Trophoblast cell (in vitro differentiated cells and primary cell): ENCODE measurements at regions not wholly inside any gene's neighbourhood (a gene's known extent, or its start where the extent isn't known, plus 50 kb on each side); places are given as distances from the start of the nearest gene placed in this dataset.

Experiments used
- DNase-seq, 2 donors: peaks; one replicate each; pipeline ENCODE4 v3.0.0-alpha.2; 2016
- H2AFZ ChIP-seq: 2 replicates; pipeline ENCODE4 v1.6.1; 2013; ENCODE audit warnings: low read length, moderate library complexity, mild to moderate bottlenecking; ENCODE audit not compliant: insufficient read depth, poor library complexity
- H2AK5ac ChIP-seq: 2 replicates; pipeline ENCODE4 v1.6.1; 2013; ENCODE audit warnings: mild to moderate bottlenecking, low read length
- H2BK120ac ChIP-seq: 2 replicates; pipeline ENCODE4 v1.6.1; 2013; ENCODE audit warnings: low read length, mild to moderate bottlenecking, moderate library complexity; ENCODE audit not compliant: insufficient read depth, poor library complexity
- H2BK12ac ChIP-seq: 2 replicates; pipeline ENCODE4 v1.6.1; 2013; ENCODE audit warnings: mild to moderate bottlenecking, low read length, moderate library complexity
- H2BK5ac ChIP-seq: 2 replicates; pipeline ENCODE4 v1.6.1; 2013; ENCODE audit warnings: low read length, low read depth, moderate library complexity, mild to moderate bottlenecking; ENCODE audit not compliant: poor library complexity
- H3K14ac ChIP-seq: 2 replicates; pipeline ENCODE4 v1.6.1; 2013; ENCODE audit warnings: mild to moderate bottlenecking, low read length
- H3K18ac ChIP-seq: 2 replicates; pipeline ENCODE4 v1.6.1; 2013; ENCODE audit warnings: mild to moderate bottlenecking, low read length
- H3K23ac ChIP-seq: 2 replicates; pipeline ENCODE4 v1.6.1; 2013; ENCODE audit warnings: low read length
- H3K27ac ChIP-seq: 2 replicates; pipeline ENCODE4 v1.5.1; 2013; ENCODE audit warnings: low read depth, mild to moderate bottlenecking, inconsistent platforms, low read length, moderate library complexity
- H3K27me3 ChIP-seq: 2 replicates; pipeline ENCODE4 v1.6.1; 2013; ENCODE audit warnings: inconsistent platforms, mild to moderate bottlenecking, low read length, moderate library complexity; ENCODE audit not compliant: insufficient read depth
- H3K36me3 ChIP-seq, 2 experiments: 1 replicate in 1 of 2; 2 replicates in 1 of 2; pipeline ENCODE4 v1.6.1; 2013; ENCODE audit warnings: low read length in 2 of 2, mild to moderate bottlenecking in 2 of 2, moderate library complexity in 1 of 2; ENCODE audit not compliant: insufficient read depth in 2 of 2, control insufficient read depth in 1 of 2
- H3K4ac ChIP-seq: 2 replicates; pipeline ENCODE4 v1.6.1; 2013; ENCODE audit warnings: low read depth, mild to moderate bottlenecking, low read length, moderate library complexity
- H3K4me1 ChIP-seq, 2 experiments: 1 replicate in 1 of 2; 2 replicates in 1 of 2; pipeline ENCODE4 v1.6.1; 2013; ENCODE audit warnings: low read length in 2 of 2, mild to moderate bottlenecking in 2 of 2, moderate library complexity in 1 of 2; ENCODE audit not compliant: insufficient read depth in 2 of 2, control insufficient read depth in 1 of 2
- H3K4me2 ChIP-seq: 2 replicates; pipeline ENCODE4 v1.6.1; 2013; ENCODE audit warnings: inconsistent platforms, mild to moderate bottlenecking, low read length, moderate library complexity
- H3K4me3 ChIP-seq: 2 replicates; pipeline ENCODE4 v1.5.1; 2013; ENCODE audit warnings: mild to moderate bottlenecking, low read depth, low read length, inconsistent platforms
- H3K79me1 ChIP-seq: one replicate; pipeline ENCODE4 v1.6.1; 2013; ENCODE audit warnings: low read length
- H3K79me2 ChIP-seq: 2 replicates; pipeline ENCODE4 v1.6.1; 2013; ENCODE audit warnings: low read length, mild to moderate bottlenecking; ENCODE audit not compliant: control insufficient read depth, insufficient read depth, poor library complexity
- H3K9ac ChIP-seq: 2 replicates; pipeline ENCODE4 v1.6.1; 2013; ENCODE audit warnings: mild to moderate bottlenecking, low read length
- H3K9me3 ChIP-seq: 2 replicates; pipeline ENCODE4 v1.6.1; 2013; ENCODE audit warnings: low read depth, mild to moderate bottlenecking, control low read depth, inconsistent platforms, low read length; ENCODE audit not compliant: insufficient read depth
- H4K12ac ChIP-seq: 2 replicates; pipeline ENCODE4 v1.6.1; 2013; ENCODE audit warnings: low read depth, mild to moderate bottlenecking, low read length, moderate library complexity
- H4K8ac ChIP-seq: 2 replicates; pipeline ENCODE4 v1.6.1; 2013; ENCODE audit warnings: low read depth, mild to moderate bottlenecking, low read length, moderate library complexity
- H4K91ac ChIP-seq: one replicate; pipeline ENCODE4 v1.6.1; 2013; ENCODE audit warnings: low read depth, mild to moderate bottlenecking, low read length, moderate library complexity
- WGBS: extraction: QIAGEN DNeasy Blood & Tissue Kit; methylation state at CpG from one replicate; pipeline ENCODE4 v1.1.7; 2013; ENCODE audit warnings: missing lambda C conversion rate; ENCODE audit not compliant: insufficient read length, insufficient coverage; ENCODE audit errors: extremely low coverage; 5-methylcytosine and 5-hydroxymethylcytosine counted together

DNA sequence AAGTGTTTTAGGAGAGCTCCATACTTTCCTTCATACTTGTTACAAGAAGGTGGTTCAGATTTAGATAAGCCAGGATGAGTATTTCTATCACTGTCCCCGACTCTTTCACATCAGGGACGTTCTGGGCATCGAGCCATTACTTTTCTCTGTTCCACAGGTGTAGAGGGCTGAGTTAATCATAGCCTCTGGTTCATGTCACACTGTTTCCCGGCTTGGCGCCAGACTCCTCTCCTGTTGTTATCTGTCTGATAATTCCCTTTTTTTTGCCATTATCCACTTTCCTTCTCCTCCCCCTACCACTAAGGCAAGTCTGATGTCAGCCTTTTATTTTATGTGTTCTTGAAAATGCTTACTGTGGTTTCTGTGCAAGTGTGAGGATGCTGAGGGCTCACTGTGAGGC is 593.4 kb downstream of the UTRN start:
- Histone ChIP-seq H4K8ac (no peak overlapping the region), H3K27me3 (no peaks in the 10 kb centered on the region), H2AFZ (no peak overlapping the region), H2BK120ac (no peak overlapping the region), H3K4ac (no peak overlapping the region), H3K4me2 (no peak overlapping the region), H3K36me3 (no peaks in the 10 kb centered on the region), H3K14ac (no peak overlapping the region), H3K23ac (no peak overlapping the region), H2BK5ac (no peak overlapping the region), H3K79me1 (no peaks in the 10 kb centered on the region), H4K12ac (no peak overlapping the region), H3K4me1 (no peaks in the 10 kb centered on the region), H3K27ac (no peak overlapping the region), H3K18ac (no peak overlapping the region), H2AK5ac (no peak overlapping the region), H2BK12ac (no peak overlapping the region), H4K91ac (no peak overlapping the region), H3K9me3 (peaks cover 5% of the 10 kb centered on the region), H3K4me3 (no peak overlapping the region), H3K9ac (no peak overlapping the region), H3K79me2 (no peaks in the 10 kb centered on the region)
- DNase-seq, result no peak
- no CpG with 5 or more reads among the region's 5 CpGs for WGBS

DNA sequence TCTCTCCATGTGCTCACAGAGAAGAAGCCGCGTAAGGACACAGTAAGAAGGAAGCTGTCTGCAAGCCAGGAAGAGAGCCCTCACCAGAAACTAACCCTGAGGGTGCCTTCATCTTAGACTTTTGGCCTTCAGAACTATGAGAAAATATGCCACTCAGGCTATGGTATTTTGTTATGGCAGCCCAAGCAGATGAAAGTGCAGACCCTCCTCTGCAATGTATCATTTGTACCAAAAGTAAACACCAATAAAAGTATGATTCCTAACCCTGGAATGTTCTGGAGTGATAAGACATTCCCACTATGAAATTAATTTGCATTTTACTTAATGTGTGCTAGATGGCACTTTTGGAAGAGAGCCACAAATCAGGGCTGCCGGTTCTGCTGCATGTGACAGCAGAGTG is 594.3 kb downstream of the UTRN start:
- Histone ChIP-seq H2AK5ac (no peak overlapping the region), H2AFZ (no peak overlapping the region), H3K79me2 (no peaks in the 10 kb centered on the region), H3K4ac (no peak overlapping the region), H3K9ac (no peak overlapping the region), H2BK5ac (no peak overlapping the region), H3K18ac (no peak overlapping the region), H3K4me2 (no peak overlapping the region), H3K9me3 (peaks cover 3% of the 10 kb centered on the region), H4K8ac (no peak overlapping the region), H3K36me3 (no peaks in the 10 kb centered on the region), H2BK12ac (no peak overlapping the region), H3K79me1 (no peaks in the 10 kb centered on the region), H3K14ac (no peak overlapping the region), H2BK120ac (no peak overlapping the region), H3K27ac (no peak overlapping the region), H3K4me1 (no peaks in the 10 kb centered on the region), H4K91ac (no peak overlapping the region), H4K12ac (no peak overlapping the region), H3K27me3 (no peaks in the 10 kb centered on the region), H3K23ac (no peak overlapping the region), H3K4me3 (no peak overlapping the region)
- no peak for DNase-seq
- WGBS, result no CpG with 5 or more reads among the region's 3 CpGs

DNA sequence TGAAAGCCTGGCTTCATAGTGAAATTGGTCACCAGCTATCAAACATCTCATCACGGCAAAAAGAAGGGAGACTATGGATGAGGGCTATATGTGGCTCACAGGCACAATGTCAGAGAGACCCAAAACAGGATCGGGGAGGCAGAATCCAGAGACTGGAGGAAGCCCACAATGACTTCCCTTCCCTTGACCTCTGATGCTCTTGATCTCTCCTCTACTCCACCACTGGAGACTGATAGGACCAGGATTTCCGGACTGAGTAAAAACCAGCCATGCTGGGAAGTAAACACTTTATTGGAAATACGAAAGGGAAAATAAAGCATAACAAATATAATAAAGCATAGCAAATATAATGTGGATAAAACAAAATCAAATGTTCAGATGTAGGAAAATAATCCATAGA is 597.3 kb downstream of the UTRN start:
- H3K79me1 ChIP-seq, result no peaks in the 10 kb centered on the region
- no peak overlapping the region for H3K14ac ChIP-seq
- H4K12ac ChIP-seq, result no peak overlapping the region
- H4K91ac ChIP-seq, result no peak overlapping the region
- no peak overlapping the region for H3K23ac ChIP-seq
- no peak overlapping the region for H3K18ac ChIP-seq
- H2BK12ac ChIP-seq, result no peak overlapping the region
- no peak overlapping the region for H3K4me2 ChIP-seq
- H3K27me3 ChIP-seq, result no peaks in the 10 kb centered on the region
- H2AFZ ChIP-seq, result no peak overlapping the region
- H3K4me1 ChIP-seq, result no peaks in the 10 kb centered on the region
- H3K9ac ChIP-seq, result no peak overlapping the region
- no peak overlapping the region for H3K4me3 ChIP-seq
- no peaks in the 10 kb centered on the region for H3K36me3 ChIP-seq
- H2BK120ac ChIP-seq, result no peak overlapping the region
- no peak overlapping the region for H4K8ac ChIP-seq
- DNase-seq, result no peak
- H3K79me2 ChIP-seq, result no peaks in the 10 kb centered on the region
- H3K27ac ChIP-seq, result no peak overlapping the region
- no CpG with 5 or more reads among the region's 4 CpGs for WGBS
- no peak overlapping the region for H2AK5ac ChIP-seq
- H3K9me3 ChIP-seq, result peaks cover 3% of the 10 kb centered on the region
- no peak overlapping the region for H3K4ac ChIP-seq
- no peak overlapping the region for H2BK5ac ChIP-seq

DNA sequence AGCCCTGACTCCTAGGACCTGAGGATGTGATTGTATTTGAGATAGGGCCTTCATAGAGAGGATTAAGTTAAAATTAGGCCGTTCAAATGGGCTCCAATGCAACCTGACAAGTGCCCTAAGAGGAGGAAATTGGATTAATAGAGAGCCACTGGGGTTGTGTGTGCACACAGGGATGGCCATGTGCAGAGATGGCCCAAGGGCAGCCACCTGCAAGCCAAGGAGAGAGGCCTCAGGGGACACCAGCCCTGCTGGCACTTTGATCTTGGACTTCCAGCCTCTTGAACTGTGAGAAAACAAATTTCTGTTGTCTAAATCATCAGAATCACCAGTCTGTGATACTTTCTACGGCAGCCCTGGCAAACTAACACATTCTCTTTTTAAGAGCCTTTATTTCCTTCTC is 598.8 kb downstream of the UTRN start:
- Histone ChIP-seq H3K23ac (no peak overlapping the region), H3K27ac (no peak overlapping the region), H4K91ac (no peak overlapping the region), H3K9me3 (peaks cover 3% of the 10 kb centered on the region), H3K4ac (no peak overlapping the region), H3K14ac (no peak overlapping the region), H3K27me3 (no peaks in the 10 kb centered on the region), H3K36me3 (no peaks in the 10 kb centered on the region), H4K8ac (no peak overlapping the region), H2AK5ac (no peak overlapping the region), H2AFZ (no peak overlapping the region), H3K18ac (no peak overlapping the region), H4K12ac (no peak overlapping the region), H3K79me2 (no peaks in the 10 kb centered on the region), H3K4me3 (no peak overlapping the region), H2BK5ac (no peak overlapping the region), H3K4me2 (no peak overlapping the region), H2BK120ac (no peak overlapping the region), H3K9ac (no peak overlapping the region), H2BK12ac (no peak overlapping the region), H3K4me1 (no peaks in the 10 kb centered on the region), H3K79me1 (no peaks in the 10 kb centered on the region)
- DNase-seq, result peak; percentile 33 to 38
- WGBS, result no CpG with 5 or more reads among the region's 2 CpGs
